ENCODE measurements at regions not wholly inside any gene's neighbourhood (a gene's known extent, or its start where the extent isn't known, plus 50 kb on each side); places are given as distances from the start of the nearest gene placed in this dataset.
"Not testable (repeated sequence)": the region's sequence is repeated elsewhere in the genome, so short reads cannot be mapped to it uniquely, and the experiment has no call there.

DNA sequence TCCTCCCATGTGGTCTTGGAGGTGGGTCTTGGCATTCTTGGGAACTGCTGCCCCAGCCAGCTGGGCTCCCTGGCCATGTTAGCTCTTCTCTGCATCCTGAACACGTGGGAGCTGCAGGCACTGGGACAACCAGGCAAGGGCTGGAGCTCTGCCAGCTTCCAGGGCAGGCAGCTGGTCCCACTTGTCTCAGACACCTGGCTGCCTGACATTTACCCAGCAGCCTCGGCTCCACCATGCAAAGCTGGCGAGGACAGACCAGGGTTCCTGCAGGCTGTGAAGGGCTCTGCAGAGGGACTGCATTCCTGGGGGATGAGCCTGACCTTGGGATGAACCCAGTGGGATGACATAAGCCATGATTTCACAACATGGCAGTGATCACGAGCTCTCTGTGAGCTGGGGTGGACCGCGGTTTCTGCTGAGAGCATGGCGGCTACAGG, 99.0 kb upstream of the TSHZ3 start:
- no peak for DNase-seq

DNA sequence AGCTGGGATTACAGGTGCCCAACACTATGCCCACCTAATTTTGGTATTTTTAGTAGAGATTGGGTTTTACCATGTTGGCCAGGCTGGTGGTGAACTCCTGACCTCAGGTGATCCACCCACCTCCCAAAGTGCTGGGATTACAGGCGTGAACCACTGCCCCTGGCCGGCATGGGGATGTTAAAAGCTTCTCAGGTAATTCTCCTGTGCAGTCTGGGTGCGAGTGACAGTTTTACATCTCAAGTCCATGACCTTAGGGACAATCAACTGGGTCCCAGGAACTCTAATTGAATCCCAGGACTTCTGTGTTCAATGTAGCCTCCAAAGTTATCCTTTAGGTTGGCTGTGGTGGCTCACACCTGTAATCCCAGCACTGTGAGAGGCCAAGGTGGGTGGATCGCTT, 100.1 kb upstream of the TSHZ3 start:
- DNase-seq: no peak

DNA sequence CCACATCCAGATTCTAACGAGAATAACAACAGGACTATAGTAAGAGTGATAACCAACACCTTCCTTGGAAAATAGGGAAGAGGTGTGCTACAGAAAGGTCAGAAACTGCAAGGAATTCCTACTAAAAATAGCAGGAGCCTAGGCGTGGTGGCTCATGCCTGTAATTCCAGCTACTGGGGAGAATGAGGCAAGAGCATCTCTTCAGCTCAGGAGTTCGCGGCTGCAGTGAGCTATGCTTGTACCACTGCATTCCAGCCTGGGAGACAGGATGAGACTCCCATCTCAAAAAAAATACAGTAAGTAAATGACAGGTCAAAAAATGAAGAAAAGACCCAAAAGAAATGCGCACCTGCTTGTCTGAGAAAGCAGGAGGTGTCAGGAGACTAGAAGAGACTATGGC, 101.5 kb upstream of the TSHZ3 start:
- DNase-seq: no peak

DNA sequence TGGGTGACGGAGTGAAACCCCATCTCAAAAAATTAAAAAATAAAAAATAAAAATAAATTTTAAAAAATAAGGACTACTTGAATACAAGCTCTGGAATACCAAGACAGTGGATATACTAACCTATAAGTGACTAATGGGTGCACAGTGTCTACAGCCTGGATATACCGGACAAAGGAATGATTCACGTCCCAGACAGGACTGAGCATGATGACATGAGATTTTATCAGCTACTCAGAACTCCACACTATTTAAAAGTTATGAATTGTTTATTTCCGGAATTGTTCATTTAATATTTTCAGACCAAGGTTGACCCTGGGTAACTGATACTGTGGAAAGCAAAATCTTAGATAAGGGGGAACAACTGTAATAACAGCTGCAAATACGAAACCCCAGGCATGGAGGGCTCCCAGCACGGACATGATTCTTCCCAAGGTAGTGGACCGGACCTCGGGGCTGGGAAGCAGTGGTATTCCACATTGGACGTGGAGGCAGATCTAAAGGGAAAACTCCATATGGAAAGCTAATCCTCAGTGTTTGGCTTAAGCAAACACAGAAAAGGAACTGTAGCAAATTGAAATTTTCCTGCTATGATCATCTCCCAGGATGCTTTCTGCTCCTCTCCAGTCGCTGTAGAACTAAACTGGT, 102.6 kb upstream of the TSHZ3 start:
- no peak for DNase-seq

DNA sequence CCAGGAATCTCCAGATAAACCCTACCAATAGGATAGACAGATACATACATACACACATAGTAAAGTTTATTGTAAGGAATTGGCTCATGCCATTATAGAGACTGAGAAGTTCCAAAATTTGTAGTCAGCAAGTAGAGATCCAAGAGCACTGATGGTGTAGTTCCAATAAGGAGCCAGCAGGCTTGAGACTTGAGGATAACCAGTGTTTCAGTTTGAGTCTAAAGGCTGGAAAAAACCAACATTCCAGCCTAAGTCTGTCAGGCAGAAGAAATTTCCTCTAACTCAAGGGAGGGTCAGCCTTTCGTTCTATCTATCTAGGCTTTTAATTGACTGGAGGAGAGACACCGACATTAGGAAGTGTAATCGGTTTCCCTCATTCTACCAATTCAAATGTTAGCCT, 110.2 kb upstream of the TSHZ3 start:
- no peak for DNase-seq

DNA sequence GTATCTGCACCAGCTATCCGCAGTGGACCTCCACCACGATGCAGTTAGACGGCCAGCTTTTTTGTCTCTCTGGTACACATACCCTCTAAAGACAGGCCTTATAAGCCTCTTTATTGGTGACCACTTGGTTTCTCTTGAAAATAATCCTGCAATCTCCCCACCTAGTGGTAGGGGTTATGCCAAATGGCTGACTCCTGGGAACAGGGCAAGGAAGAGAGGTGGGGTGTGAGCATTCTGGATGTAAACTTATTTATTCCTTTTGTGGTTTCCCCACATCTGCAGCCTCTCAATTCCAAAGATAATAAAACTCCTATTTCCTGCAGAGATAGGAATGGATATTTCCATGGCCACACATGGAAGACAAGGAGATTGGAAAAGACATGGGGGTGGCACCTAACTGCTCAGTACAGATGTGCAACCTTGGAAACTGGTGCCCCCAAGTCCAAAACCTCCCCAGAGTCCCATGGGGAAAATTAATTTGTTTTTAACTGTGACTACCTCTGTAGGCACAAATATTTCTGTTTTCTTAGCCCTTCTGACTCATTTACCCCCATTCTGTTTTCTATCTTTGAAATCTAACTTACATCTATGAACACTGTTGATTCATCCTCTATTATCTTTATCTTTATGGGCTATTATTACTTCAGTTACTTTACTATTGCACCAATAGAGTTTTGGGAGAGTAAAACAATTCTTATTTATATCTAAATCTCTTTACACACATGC, 112.7 kb upstream of the TSHZ3 start:
- no peak for DNase-seq

DNA sequence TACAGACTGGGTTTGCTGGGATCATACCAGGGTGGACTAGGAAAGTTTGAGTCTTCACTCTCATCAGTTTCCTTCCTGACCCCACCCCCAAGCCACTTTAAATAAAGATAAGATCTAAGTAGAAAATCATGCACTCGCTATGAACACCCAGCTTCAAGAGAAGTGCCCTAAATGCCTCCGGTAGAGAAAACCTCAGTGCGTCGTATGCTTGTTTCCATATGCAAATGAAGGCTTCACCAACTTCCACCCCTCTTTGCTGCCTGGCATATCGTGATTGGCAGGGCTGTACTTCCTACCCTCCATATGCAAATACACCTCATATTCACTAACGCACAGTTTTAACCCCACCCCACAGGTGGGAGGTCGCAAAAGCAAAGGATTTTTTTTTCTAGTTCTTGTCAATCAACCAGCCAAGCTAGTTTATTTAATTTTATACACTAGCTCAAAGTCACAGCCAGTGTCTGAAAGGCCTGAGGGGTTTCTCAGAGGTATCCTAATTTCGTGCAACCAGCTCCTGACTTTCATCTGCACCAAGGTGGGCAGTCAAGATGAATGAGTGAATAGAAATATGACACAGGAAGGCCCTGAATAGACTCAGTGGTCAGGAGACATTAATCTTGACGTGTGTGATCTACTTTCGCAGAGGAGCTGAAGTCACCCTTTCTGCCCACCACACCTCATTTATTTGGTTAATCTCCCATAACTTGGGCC, 121.1 kb upstream of the TSHZ3 start:
- no peak for DNase-seq

DNA sequence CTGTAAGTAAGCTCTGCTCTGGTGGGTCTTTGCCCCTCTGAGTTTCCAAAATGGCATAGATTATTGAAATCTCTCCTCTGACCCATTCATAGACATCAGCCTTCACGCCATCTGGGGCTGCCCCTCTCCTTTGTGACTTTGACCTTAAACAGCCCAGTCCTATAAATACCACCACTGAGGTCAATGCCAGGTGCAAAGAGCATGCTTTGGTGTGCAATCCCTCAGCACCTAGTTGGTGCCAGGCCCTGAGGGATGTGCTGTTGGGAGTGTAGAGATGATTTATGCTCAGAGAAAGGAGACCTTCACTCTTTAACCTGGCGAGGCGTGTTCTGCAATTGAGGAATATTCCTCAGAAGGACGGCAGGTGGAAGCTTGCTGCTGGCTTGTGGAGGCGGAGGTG, 121.7 kb upstream of the TSHZ3 start:
- no peak for DNase-seq

DNA sequence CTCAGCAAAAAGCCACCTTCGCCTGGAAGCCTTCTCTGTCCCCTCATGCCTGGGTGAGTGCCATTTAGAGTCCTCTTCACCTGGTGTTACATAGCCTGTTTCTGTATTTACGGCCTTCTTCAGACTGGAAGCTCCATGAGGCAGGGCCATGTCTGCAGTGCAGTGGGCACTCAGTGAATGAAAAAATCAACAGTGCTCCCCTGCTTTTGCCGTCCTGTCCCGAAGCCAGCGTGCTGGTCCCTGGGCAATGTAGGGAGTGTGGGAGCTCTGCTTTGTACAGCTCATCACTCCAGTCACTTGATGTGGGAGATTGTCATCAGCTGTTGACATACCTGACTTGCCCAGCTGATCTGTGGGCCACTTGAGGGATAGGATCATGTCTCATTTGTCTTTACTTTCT, 129.0 kb upstream of the TSHZ3 start:
- DNase-seq: no peak

DNA sequence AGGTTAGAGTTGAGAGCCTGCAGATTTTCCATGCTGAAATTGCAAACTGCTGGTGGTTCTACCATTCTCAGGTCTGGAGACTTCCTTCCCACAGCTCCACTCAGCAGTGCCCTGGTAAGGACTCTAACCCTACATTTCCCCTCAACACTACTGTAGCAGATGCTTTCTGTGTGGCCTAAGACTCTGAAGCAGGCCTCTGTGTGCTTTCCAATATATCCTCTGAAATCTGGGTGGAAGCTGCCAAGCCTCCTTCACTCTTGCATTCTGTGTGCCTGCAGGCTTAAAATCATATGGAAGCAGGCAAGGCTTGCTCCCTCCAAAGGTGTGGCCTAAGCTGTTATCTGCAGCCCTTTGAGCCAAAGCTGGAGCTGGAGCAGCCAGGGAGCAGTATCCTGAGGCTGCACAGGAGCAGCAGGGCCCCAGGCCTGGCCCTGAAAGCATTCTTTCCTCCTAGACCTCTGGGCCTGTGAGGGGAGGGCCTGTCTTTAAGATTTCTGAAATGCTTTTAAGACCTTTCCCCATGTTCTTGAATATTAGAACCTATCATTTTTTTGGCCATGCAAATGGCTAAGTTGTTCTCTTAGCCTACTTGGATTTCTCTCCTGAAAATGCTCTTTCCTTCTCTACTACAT, 134.1 kb upstream of the TSHZ3 start:
- no peak for DNase-seq

DNA sequence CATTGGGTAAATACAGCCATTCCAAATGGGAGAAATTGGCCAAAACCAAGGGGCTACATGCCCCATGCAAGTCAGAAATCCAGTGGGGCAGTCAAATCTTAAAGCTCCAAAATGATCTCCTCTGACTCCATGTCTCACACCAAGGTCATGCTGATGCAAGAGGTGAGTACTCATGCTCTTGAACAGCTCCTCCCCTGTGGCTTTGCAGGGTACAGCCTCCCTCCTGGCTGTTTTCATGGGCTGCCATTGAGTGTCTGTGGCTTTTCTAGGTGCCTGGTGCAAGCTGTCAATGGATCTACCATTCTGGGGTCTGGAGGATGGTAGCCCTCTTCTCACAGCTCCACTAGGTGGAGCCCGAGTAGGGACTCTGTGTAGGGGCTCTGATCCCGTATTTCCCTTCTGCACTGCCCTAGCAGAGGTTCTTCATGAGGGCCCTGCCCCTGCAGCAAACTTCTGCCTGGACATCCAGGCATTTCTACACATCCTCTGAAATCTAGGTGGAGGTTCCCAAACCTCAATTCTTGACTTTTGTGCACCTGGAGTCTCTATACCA, 135.7 kb upstream of the TSHZ3 start:
- DNase-seq: not testable (repeated sequence)

DNA sequence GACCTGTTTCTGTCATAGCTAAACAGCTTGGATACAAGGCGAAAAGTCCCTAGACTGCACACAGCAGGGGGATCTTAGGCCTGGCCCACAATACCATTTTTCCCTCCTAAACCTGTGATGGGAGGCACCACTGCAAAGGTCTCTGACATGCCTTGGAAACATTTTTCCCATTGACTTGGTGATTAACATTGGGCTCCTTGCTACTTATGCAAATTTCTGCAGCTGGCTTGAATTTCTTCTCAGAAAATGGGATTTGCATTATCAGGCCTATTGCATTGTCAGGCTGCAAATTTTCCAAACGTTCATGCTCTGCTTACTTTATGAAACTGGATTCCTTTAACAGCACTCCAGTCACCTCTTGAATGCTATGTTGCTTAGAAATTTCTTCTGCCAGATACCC, 136.2 kb upstream of the TSHZ3 start:
- DNase-seq: no peak

DNA sequence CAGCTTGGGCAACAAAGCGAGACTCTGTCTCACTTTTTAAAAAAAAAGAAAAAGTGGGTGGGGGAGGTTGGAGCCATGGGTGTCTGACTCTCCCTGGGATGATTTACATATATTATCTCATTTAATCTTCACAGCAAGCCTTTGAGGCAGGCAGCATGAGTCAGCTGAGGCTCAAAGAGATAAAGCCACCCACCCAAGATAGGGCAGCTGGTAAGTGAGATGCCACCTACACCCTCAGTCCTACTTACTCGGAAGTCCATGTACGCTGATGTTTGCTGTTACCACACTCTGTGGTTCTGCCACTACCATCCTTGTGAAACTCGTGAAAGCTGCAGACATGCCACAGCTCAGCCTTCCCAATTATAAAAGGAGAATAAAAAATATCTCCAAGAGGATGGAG, 142.0 kb upstream of the TSHZ3 start:
- no peak for DNase-seq

DNA sequence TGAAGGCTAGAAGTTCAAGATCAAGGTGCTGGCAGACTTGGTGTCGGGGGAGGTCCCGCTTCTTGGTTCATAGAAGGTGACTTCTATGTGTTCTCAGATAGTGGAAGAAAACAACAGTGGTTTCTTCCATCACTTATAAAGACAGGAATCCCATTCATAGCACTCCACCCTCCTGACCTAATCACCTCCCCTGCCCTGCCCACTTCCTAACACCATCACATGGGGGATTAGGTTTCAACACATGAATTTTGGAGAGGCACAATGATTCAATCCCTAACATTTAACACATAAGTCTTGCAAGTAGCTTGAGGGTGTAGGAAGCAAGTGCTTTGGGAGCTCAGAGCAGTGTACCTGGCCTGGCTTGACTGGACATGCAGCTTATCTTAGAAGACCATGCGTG, 142.8 kb upstream of the TSHZ3 start:
- DNase-seq: no peak

DNA sequence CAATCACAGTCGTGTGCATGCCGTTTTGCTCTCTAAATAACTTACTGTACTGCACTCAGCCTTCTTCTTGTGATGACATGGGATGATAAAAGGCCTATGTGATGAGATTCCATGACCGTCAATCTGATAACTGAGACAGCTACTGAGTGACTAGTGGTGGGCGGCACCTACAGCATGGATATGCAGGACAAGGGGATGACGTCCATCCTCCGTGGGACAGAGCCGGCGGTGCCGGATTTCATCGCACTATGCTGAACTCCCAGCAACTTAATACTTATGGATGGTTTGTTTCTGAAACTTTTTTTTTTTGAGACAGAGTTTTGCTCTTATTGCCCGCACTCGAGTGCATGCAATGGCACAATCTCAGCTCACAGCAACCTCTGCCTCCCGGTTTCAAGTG, 146.8 kb upstream of the TSHZ3 start:
- DNase-seq: no peak

DNA sequence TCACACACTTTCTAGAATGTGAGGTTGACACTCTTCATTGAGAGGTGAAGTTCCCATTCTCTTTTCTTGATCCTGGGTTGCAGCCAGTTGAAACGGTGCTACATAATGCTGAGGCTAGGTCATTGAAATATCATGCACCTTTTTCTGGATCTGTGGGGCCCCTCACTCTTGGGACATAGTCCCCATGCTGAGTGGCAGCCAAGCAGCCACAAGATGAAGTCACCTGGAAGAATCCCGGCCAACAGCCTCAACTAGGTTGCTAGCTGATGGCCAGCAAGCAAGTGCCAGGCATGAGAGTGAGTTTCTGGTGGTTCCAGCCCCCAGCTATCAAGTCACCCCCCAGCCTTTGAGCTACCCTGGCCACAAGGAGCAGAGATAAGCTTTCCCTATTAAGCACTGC, 148.5 kb upstream of the TSHZ3 start:
- no peak for DNase-seq

DNA sequence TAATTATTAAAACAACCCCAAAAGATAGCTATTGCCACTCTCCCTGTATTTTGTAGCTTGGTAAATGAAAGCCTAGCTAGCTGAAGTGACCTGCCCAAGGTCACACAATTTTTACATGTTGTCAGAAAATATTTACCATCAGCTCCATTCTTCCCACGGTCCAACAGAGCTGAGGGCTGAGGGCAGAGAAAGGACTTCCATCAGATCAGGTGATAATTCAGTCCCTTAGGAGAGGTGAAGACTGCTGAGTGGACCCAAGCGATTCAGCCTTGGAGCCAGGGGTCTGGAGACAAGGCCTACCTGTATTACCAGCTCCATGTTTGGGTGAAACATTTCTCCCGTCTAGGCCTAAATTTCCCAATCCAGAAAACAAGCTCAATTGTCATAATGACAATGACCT, 149.5 kb upstream of the TSHZ3 start:
- no peak for DNase-seq

DNA sequence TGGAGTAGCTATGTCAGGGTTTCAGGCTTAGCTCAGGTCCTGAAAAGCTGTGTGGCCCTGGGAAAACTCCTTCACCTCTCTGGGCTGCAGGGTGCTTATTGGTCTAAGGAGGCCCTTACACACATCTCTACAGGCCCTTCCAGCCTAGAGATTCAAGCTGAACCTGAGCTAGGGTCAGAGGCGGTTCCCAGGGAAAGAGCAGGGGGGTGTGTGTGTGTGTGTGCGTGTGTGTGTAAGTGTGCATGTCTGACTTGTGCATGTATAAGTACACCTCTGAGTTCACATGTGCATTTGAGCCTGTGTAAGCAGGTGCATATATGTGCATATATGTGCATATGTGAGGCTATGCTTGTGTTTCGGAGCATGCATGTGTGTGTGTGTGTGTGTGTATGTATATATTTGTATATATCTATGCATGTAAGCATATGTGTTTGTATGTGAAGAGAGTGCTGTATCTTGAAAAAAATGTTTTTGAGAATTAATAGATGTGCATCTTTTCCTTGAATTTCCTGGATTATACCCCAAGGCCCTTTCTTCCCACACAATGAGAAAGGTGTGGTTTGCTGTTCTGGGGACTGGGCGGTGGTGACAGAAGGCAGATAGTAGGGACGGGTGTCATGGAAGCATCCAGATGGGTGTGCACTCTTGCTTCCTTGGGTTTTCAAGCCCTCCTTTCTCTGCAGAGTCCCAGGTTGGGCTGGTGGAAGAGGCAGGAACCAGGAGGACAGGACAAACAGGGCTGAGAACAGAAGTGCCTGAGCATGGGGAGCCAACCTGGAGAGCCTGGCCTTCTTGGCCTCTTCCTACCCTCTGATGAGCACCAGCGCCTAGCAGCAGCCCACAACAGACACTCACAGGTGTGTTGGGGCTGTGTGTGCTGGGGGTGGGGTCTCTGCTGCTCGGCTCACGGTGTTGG, 150.3 kb upstream of the TSHZ3 start:
- DNase-seq: no peak

DNA sequence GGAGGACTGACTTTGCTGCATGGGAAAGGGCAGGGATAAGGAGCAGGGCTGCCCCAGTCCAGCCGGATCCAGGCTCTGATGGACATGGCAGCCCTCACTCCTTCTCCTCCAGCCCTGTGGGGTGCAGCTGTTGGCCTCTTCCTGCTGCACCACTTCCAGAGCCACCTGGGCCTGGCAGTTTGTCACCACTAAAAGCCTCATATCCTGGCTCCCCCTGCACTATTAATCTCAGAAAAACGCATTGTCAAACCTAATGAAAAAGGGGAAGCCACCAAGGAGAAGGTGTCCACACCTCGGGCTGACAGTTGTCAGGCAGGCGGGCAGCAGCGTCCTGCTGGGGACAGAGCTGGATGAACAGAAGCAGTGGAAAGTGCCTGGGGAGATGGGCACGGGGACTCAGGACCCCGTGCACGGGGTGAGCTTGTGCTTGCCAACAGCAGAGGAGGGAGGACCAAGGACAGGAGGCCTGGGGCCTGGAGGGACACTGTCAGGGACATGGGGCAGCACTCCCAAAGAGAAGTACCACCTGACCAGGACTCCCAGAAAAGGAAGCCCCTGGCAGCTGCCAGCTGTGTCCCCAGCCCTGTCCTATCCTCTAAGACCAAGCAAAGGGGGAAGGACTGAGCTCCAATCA, 151.1 kb upstream of the TSHZ3 start:
- no peak for DNase-seq

DNA sequence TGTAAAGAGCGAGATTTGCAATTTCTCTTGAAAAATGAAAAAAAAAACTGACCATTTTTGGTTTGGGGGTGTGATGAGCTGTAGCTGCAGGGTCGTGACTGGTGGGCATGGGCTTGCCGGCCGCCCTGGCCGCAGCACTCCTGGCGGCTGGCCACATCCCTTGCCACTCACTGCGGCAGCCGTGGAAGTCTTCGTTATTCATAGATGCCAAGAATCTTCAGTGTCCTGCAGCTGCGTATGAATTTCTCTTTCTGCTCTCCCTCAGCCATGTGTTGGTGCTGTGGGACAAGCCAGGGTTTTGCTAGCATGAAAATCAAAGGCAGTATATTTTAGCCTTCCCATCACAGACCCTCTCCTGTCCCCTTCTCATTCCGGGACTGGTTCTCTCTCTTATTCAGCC, 151.7 kb upstream of the TSHZ3 start:
- DNase-seq: no peak

DNA sequence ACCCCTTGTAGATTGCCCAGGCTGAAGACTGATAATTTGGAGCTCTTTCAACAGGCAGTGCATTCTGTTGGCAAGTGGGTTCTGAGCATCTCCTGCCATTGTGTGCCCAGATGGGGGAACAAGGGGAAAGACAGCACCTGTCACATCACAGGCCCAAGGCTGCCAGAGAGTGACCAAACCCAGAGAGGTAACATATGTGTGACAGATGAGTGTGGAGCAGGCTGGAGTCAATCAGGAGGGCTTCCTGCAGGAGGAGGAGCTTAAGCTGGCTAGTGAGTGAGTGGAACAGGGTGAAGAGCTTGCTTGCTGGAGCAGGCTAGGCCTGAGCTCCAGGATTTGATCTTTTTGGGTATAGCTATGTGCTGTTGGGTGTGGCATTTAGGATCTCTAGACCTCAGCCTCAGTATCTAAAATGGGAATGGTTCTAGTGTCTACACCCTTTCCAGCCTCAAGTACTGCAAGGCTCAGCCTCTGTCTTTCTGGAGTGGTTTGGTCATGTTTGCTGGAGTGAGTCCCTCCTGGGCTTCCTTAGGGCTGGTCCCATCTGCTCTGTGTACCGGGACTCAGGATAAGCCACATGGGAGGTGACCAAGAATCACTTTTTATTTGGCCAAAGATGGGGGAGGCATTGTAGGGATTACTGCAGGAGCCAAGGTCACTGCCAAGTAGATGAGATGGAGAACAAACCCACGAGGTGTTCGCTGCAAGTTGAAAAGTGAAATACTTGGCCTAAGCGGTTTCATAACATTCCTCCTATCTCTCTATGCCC, 152.4 kb upstream of the TSHZ3 start:
- DNase-seq: no peak

Measured in NCI-H2107 (cell line).